ENCODE measurements at regions not wholly inside any gene's neighbourhood (a gene's known extent, or its start where the extent isn't known, plus 50 kb on each side); places are given as distances from the start of the nearest gene placed in this dataset.

DNA sequence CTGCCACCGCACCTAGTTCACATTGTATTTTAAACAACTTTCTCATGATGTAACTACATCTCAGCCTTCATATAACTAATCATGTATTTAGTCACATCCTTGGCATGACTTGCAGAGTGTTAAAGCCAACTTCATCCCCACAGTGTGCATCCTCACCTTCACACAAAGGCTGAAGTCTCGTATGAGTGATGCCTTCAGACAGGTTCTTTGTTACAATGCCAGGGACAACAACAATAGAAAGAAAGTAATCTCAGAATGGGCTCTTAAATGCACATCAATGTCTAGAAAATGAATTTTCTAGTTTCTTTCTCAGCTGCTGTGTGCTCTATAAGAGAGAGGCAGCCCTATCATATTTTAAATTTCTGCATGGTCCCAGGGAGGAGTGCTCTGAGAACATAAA, 221.3 kb downstream of the DIO2 start:
- Mint-ChIP-seq H3K27ac (no peak overlapping the region), H3K4me3 (no peak overlapping the region), H3K36me3 (ENCODE audit: insufficient read depth in 1 of 3, low read depth in 3 of 3) (0 out of 7 replicates have a peak, but pooled peaks cover 0 to 1% (median 0%) of the 10 kb centered on the region in 3 experiments), H3K4me1 (peaks cover 4 to 5% of the 10 kb centered on the region in 2 experiments; a peak in 3 of 4 replicates), H3K9me3 (no peaks in the 10 kb centered on the region), H3K27me3 (ENCODE audit: low read depth) (peaks cover 88% of the 10 kb centered on the region)
- no peak overlapping the region for H2BK5ac ChIP-seq (ENCODE audit: insufficient read length, low read length)
- H4K20me1 ChIP-seq (ENCODE audit: control insufficient read depth, insufficient read depth, insufficient read length): no peaks in the 10 kb centered on the region
- H3K18ac ChIP-seq (ENCODE audit: insufficient read length, low read depth, low read length): no peak overlapping the region
- H2BK15ac ChIP-seq (ENCODE audit: low read depth, low read length): no peak overlapping the region
- H3K79me2 ChIP-seq (ENCODE audit: insufficient read depth, low read length): no peaks in the 10 kb centered on the region; the same call in 1 of the 2 replicates
- H3T11ph ChIP-seq (ENCODE audit: low read length): no peak overlapping the region
- no peak overlapping the region for H4K91ac ChIP-seq (ENCODE audit: insufficient read length, low read depth, low read length)
- H4K5ac ChIP-seq (ENCODE audit: insufficient read length, low read depth, low read length): no peak overlapping the region
- H3K4ac ChIP-seq (ENCODE audit: low read depth, low read length): no peak overlapping the region
- H3K14ac ChIP-seq (ENCODE audit: insufficient read depth, low read length): no peak overlapping the region
- H2BK20ac ChIP-seq (ENCODE audit: low read depth, low read length, poor library complexity, severe bottlenecking): no peak overlapping the region
- no peak overlapping the region for H3K9ac ChIP-seq (ENCODE audit: extremely low read depth, insufficient read length, low read length)
- no peaks in the 10 kb centered on the region for H3K79me1 ChIP-seq (ENCODE audit: insufficient read depth, low read depth, low read length, poor library complexity, severe bottlenecking)
- H3K27ac ChIP-seq (ENCODE audit: insufficient read length, low read depth, low read length): no peak overlapping the region
- H2AK5ac ChIP-seq (ENCODE audit: insufficient read length, low read length): no peak overlapping the region
- no peak overlapping the region for H3K4me2 ChIP-seq (ENCODE audit: insufficient read depth, insufficient read length, low read length)
- no peak for DNase-seq
- H2AFZ ChIP-seq (ENCODE audit: low read length): no peak overlapping the region
- H3K27me3 ChIP-seq (ENCODE audit: insufficient read depth, low read length): peaks cover 47% of the 10 kb centered on the region
- no peaks in the 10 kb centered on the region for H3K23me2 ChIP-seq (ENCODE audit: insufficient read length, low read depth, low read length, poor library complexity, severe bottlenecking)
- no peak overlapping the region for H2BK12ac ChIP-seq (ENCODE audit: insufficient read length, low read depth, low read length)
- WGBS (ENCODE audit: extremely low coverage, insufficient read length, low lambda C conversion rate): no CpG with 5 or more reads among the region's 2 CpGs
- no peaks in the 10 kb centered on the region for H3K4me1 ChIP-seq (ENCODE audit: insufficient read depth, low read length)
- H3K9me3 ChIP-seq (ENCODE audit: control insufficient read depth, low read depth, low read length): no peaks in the 10 kb centered on the region
- H2BK120ac ChIP-seq (ENCODE audit: low read depth, low read length, poor library complexity, severe bottlenecking): no peak overlapping the region
- TF ChIP-seq, protein P1, sequence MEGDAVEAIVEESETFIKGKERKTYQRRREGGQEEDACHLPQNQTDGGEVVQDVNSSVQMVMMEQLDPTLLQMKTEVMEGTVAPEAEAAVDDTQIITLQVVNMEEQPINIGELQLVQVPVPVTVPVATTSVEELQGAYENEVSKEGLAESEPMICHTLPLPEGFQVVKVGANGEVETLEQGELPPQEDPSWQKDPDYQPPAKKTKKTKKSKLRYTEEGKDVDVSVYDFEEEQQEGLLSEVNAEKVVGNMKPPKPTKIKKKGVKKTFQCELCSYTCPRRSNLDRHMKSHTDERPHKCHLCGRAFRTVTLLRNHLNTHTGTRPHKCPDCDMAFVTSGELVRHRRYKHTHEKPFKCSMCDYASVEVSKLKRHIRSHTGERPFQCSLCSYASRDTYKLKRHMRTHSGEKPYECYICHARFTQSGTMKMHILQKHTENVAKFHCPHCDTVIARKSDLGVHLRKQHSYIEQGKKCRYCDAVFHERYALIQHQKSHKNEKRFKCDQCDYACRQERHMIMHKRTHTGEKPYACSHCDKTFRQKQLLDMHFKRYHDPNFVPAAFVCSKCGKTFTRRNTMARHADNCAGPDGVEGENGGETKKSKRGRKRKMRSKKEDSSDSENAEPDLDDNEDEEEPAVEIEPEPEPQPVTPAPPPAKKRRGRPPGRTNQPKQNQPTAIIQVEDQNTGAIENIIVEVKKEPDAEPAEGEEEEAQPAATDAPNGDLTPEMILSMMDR (conservative IDR thresholded peaks at IDR 0.05): no peak
- no peak overlapping the region for H3K56ac ChIP-seq (ENCODE audit: insufficient read length, low read depth, low read length)
- H3K23ac ChIP-seq (ENCODE audit: insufficient read length, low read depth, low read length): no peak overlapping the region
- no peak overlapping the region for H4K8ac ChIP-seq (replicated peaks; ENCODE audit: insufficient read length, low read depth, low read length)

Data from H9 (cell line).